HK-2 (cell line): ENCODE measurements at regions not wholly inside any gene's neighbourhood (a gene's known extent, or its start where the extent isn't known, plus 50 kb on each side); places are given as distances from the start of the nearest gene placed in this dataset.

Experiments used
- DNase-seq: peaks from one replicate; pipeline ENCODE4 v3.0.0-alpha.2; 2018; ENCODE audit not compliant: unreplicated experiment

DNA sequence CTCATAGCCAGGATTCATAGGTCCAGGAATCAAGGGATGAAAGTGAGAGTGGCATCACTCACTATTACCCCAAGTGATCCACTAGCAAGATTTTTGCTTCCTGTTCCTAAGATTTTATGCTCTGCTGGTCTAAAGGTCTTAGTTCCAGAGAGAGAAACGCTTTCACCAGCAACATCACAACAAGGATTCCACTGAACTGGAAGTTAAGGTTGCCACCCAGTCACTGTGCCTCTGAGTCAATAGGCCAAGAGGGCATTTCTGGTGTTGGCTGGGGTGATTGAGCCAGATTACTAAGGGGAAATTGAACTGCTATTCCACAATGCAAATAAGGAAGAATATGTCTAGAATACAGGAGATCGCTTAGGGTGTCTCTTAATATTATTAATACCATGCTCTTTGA lies 142.5 kb upstream of the ARID2 start:
- DNase-seq = no peak

DNA sequence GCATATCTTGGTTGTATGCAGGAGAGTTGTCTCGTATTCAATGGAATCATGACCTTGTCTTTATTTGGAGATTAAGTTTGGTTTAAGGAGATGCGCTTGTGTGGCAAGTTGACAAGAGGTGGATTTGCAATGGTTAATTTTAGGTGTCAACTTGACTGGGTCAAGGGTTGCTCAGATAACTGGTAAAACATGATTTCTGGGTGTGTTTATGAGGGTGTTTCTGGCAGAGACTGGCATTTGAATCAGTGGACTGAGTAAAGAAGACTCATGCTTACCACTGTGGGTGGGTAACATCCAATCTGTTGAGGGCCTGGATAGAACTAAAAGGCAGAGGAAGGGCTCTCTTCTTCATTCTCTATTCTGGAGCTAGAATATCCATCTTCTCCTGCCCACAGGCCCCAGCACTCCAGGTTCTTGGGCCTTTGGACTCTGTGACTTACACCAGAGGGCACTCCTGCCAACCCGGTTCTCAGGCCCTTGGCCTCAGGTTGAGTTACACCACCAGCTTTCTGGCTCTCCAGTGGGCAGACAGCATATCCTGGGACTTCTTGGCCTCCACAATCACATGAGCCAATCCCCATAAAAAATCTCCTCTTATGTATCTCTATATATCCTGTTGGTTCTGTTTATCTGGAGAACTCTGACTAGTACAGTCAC lies 141.5 kb upstream of the ARID2 start:
- no peak for DNase-seq

GRCh38 chr12:45590646-45591045 lies 138.9 kb upstream of the ARID2 start:
- DNase-seq = no peak

DNA sequence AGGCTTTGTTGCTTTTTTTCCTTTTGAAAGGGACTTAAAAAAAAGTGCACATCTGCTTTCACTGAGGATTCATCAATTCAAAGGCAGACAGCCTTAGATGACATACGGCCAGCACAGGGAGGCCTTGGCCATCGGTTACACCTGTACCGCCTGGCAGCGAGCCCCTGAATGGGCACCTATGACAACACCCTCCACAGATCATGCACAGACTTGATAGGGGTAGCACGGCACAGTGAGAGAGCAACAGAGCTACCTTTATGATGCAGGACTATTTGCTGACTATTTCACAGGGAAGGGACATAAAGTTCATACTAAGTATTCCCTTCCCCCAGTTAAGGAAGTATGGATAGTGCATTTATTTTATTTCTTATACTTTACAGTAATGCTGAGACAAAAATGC lies 137.9 kb upstream of the ARID2 start:
- DNase-seq = no peak

DNA sequence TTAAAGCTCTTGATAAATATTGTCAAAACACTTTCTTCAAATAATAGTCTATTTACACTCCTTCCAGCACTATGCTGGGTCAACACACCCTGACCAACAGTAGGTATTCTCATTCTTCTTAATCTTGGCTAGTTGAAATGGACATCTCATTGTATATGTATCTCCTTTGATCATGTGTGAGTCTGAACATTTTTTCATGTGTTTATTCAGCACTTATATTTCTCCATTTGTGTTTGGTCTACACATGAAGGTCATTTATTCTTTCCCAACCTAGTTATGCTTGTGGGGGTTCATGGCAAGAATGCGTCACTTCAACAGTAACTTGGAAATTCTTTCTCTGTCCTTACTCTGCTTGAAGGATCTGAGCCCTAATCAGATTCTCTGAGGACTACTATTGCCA lies 133.1 kb upstream of the ARID2 start:
- DNase-seq = no peak

- no peak for DNase-seq
These were observed 131.2 kb upstream of the ARID2 start for GRCh38 chr12:45598336-45598735.

- DNase-seq = no peak
These were observed 130.7 kb upstream of the ARID2 start for GRCh38 chr12:45598761-45599160.

- DNase-seq = no peak
These were observed 130.3 kb upstream of the ARID2 start for GRCh38 chr12:45599196-45599595.

- DNase-seq = no peak
These were observed 128.1 kb upstream of the ARID2 start for GRCh38 chr12:45601390-45601789.

DNA sequence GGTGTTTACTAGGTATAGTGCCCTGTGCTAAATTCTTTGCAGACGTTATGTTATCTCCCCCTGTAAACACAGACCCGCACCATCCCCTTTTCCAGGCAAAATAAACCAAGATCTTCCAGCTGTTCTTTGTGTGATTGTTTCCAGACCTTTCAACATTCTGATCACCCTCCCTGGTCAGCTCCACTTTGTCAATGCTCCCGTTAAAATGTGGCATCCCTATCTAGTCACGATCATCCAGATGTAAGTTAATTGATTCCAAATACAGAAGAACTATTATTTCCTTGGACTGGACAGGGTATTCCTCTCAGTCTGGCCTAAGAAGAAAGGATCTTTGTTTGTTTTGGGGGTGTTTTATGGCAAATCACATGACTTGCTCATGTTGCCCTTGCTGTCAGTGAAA lies 127.6 kb upstream of the ARID2 start:
- DNase-seq = no peak

DNA sequence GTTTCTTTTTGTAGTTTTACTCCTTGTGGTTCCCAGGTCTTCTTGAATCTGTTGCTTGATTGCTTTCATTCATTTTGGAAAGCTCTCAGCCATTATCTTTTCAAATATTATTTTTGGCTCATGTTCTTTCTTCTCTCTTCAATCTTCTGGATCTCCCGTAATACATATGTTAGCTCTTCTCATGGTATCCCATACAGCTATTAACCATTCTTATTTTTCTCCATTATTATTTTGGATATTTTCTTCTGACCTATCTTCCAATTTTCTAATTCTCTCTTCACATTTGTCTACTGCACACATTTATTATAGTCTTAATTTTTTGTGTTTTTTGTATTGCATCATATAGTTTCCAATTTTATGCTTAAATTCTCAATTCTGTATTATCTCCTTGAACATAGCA lies 123.9 kb upstream of the ARID2 start:
- DNase-seq = no peak

GRCh38 chr12:45611061-45611460 lies 118.4 kb upstream of the ARID2 start:
- no peak for DNase-seq

GRCh38 chr12:45611495-45611894 lies 118.0 kb upstream of the ARID2 start:
- no peak for DNase-seq

- DNase-seq = no peak
These were observed 117.3 kb upstream of the ARID2 start for GRCh38 chr12:45612044-45612794.

GRCh38 chr12:45613296-45613695 lies 116.2 kb upstream of the ARID2 start:
- no peak for DNase-seq

- no peak for DNase-seq
These were observed 115.7 kb upstream of the ARID2 start for GRCh38 chr12:45613855-45614254.

GRCh38 chr12:45615268-45615667 lies 114.2 kb upstream of the ARID2 start:
- DNase-seq = no peak

- DNase-seq = no peak
These were observed 109.8 kb upstream of the ARID2 start for GRCh38 chr12:45619736-45620135.

GRCh38 chr12:45621703-45622102 lies 107.8 kb upstream of the ARID2 start:
- DNase-seq = no peak

DNA sequence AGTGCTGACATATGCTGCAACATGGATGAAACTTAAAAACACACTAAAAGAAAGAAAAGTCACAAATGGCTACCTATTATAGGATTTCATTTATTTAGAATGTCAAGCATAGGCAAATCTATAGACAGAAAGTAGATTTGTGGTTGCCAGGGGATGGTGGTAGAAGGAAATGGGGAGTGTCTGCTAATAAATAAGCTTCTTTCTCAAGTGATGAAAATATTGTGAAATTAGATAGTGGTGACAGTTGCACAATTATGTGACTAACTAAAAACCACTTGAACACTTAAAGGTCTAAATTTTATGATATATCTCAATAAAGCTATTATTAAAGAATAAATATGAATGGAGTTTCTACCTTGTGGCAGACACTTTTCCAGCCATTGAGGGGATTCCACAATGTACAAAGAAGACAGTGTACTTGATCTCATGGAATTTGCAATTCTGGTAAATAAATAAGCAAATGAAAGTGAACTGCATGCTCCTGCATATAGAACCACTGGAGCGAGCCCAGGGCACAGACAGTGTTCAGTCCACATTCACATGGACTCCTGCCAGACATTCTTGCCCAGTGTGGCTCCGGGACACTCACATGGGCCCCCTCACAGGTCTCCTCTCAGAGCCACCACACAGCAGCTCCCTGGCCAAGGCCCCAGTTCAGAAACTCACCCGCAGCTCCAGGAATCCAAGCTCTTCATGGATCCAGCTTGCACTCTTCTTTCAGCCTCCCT lies 107.1 kb upstream of the ARID2 start:
- no peak for DNase-seq

DNA sequence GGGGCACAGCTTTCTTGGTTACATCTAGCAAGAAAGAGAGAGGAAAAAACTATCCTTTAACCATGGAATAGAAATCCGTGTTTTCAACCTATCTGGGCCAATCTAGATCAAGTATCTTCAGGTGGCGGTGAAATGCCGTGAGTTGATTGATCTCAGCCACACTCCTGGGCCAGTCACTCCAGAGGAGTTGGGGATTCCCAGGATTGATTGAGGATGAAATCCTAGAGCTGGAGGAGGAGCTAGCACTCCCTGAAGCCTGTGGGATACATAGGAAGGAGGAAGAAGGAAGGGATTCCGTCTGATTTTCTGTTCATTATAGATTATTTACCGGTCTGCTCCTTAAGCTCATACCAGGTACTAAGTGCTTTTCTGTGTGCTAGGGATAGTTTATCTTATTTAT lies 106.3 kb upstream of the ARID2 start:
- no peak for DNase-seq

- no peak for DNase-seq
These were observed 105.6 kb upstream of the ARID2 start for GRCh38 chr12:45623940-45624339.

DNA sequence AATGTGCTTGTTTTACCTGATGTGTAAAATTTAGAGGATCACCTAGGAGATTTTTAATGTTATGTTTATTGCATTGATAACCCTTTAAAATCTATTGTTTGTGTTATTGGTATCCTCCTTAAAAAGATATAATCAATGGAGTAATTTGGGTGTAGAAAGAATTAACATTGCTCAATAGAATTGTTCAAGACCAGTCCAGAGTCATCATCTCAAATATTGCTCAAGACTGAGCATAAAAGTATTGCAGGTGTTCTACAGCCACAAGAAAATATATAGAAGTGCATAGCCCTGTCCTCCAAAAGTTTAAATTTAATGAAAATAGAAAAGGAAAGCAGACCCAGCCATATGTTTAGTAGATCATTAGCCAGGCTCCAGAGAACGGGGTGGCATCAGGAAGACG lies 102.5 kb upstream of the ARID2 start:
- no peak for DNase-seq
